ENCODE measurements at regions not wholly inside any gene's neighbourhood (a gene's known extent, or its start where the extent isn't known, plus 50 kb on each side); places are given as distances from the start of the nearest gene placed in this dataset.

- no peak for TF ChIP-seq CTCF (IDR thresholded peaks at IDR 0.05)
- Mint-ChIP-seq H3K36me3 (ENCODE audit: low read depth) (no peaks in the 10 kb centered on the region; the same call in 1 of the 2 replicates), H3K9me3 (peaks cover 68% of the 10 kb centered on the region), H3K4me3 (no peak overlapping the region), H3K27me3 (ENCODE audit: insufficient read depth) (peaks cover 2% of the 10 kb centered on the region; the same call in 1 of the 2 replicates), H3K27ac (no peak overlapping the region), H3K4me1 (ENCODE audit: low read depth) (no peaks in the 10 kb centered on the region)
- DNase-seq, result no peak
These were observed 260.7 kb upstream of the PPP2R2D start for GRCh38 chr10:131640045-131640644.

GRCh38 chr10:131641231-131641630 lies 259.6 kb upstream of the PPP2R2D start:
- Mint-ChIP-seq H3K9me3 (peaks cover 71% of the 10 kb centered on the region), H3K4me3 (no peak overlapping the region), H3K27me3 (ENCODE audit: insufficient read depth) (peaks cover 2% of the 10 kb centered on the region; the same call in 1 of the 2 replicates), H3K27ac (no peak overlapping the region), H3K36me3 (ENCODE audit: low read depth) (no peaks in the 10 kb centered on the region; the same call in 1 of the 2 replicates), H3K4me1 (ENCODE audit: low read depth) (no peaks in the 10 kb centered on the region)
- no peak for DNase-seq
- TF ChIP-seq CTCF (IDR thresholded peaks at IDR 0.05), result no peak

DNA sequence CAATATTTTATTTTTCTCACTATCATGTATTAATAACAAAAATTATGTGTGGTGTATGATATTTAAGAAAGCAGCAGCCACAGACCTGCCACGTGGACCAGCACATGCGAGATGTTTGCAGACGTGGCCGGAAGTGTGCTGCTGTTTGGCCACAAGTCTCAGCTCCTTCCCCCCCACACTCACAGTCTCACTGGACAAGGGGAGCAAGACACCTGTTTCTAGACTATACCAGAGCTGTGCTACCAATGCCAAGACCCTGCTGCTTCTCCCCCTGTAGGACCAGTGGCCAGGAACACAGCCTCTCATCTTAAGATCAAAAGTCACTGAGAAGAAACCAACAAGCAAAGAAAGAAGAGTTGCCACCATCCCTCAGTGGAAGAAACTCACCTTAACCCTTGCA lies 258.9 kb upstream of the PPP2R2D start:
- peaks cover 2% of the 10 kb centered on the region; the same call in 1 of the 2 replicates for H3K27me3 Mint-ChIP-seq (ENCODE audit: insufficient read depth)
- peaks cover 67% of the 10 kb centered on the region for H3K9me3 Mint-ChIP-seq
- H3K4me1 Mint-ChIP-seq (ENCODE audit: low read depth), result no peaks in the 10 kb centered on the region
- no peak overlapping the region for H3K4me3 Mint-ChIP-seq
- H3K36me3 Mint-ChIP-seq (ENCODE audit: low read depth), result no peaks in the 10 kb centered on the region; the same call in 1 of the 2 replicates
- TF ChIP-seq CTCF (IDR thresholded peaks at IDR 0.05), result no peak
- no peak for DNase-seq
- H3K27ac Mint-ChIP-seq, result no peak overlapping the region

GRCh38 chr10:131642966-131643365 lies 257.8 kb upstream of the PPP2R2D start:
- peaks cover 2% of the 10 kb centered on the region; the same call in 1 of the 2 replicates for H3K27me3 Mint-ChIP-seq (ENCODE audit: insufficient read depth)
- H3K4me1 Mint-ChIP-seq (ENCODE audit: low read depth), result no peaks in the 10 kb centered on the region
- H3K36me3 Mint-ChIP-seq (ENCODE audit: low read depth), result no peaks in the 10 kb centered on the region; the same call in 1 of the 2 replicates
- no peak for DNase-seq
- no peak overlapping the region for H3K4me3 Mint-ChIP-seq
- no peak for TF ChIP-seq CTCF (IDR thresholded peaks at IDR 0.05)
- peaks cover 68% of the 10 kb centered on the region for H3K9me3 Mint-ChIP-seq
- no peak overlapping the region for H3K27ac Mint-ChIP-seq

- no peaks in the 10 kb centered on the region for H3K4me1 Mint-ChIP-seq (ENCODE audit: low read depth)
- H3K4me3 Mint-ChIP-seq, result no peak overlapping the region
- H3K27ac Mint-ChIP-seq, result no peak overlapping the region
- DNase-seq, result no peak
- no peaks in the 10 kb centered on the region; the same call in 1 of the 2 replicates for H3K36me3 Mint-ChIP-seq (ENCODE audit: low read depth)
- TF ChIP-seq CTCF (IDR thresholded peaks at IDR 0.05), result no peak
- peaks cover 62% of the 10 kb centered on the region for H3K9me3 Mint-ChIP-seq
- H3K27me3 Mint-ChIP-seq (ENCODE audit: insufficient read depth), result peaks cover 2% of the 10 kb centered on the region; the same call in 1 of the 2 replicates
These were observed 256.5 kb upstream of the PPP2R2D start for GRCh38 chr10:131644289-131644688.
